Head of caudate nucleus (tissue), 42 donors: ENCODE measurements at regions not wholly inside any gene's neighbourhood (a gene's known extent, or its start where the extent isn't known, plus 50 kb on each side); places are given as distances from the start of the nearest gene placed in this dataset.
A peak's percentile ranks its signal among the peaks of the same experiment; 100 is the strongest.

Experiments used
- DNase-seq, 42 donors: peaks; one replicate each; pipeline versions ENCODE4 v3.0.0 to v3.0.0-alpha.2; 2020 to 2021; ENCODE audit warnings: mixed read lengths in 7 of 42
- intact Hi-C: fragments of 100-400 bp; cut with DNase I; formaldehyde crosslinking; loops from one replicate; pipeline ENCODE4 v1.15.0; 2022

DNA sequence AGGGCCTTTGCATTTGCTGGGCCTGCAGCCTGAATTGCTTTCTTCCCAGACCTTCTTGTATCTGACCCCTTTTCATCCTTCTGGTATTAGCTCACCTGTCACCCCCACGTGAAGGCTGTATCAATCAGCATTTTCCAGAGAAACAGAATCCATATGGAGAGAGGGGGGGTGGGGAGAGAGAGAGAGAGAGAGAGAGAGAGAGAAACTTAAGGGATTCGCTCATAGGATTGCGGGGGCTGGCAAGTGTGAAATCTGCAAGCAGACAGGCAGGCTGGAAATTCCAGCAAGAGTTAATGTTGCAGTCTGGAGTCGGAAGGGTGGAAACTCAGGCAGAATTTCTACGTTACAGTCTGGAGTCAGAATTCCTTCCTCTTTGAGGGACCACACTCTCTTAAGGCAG lies 410.7 kb upstream of the SULF2 start:
- DNase-seq: no peak

DNA sequence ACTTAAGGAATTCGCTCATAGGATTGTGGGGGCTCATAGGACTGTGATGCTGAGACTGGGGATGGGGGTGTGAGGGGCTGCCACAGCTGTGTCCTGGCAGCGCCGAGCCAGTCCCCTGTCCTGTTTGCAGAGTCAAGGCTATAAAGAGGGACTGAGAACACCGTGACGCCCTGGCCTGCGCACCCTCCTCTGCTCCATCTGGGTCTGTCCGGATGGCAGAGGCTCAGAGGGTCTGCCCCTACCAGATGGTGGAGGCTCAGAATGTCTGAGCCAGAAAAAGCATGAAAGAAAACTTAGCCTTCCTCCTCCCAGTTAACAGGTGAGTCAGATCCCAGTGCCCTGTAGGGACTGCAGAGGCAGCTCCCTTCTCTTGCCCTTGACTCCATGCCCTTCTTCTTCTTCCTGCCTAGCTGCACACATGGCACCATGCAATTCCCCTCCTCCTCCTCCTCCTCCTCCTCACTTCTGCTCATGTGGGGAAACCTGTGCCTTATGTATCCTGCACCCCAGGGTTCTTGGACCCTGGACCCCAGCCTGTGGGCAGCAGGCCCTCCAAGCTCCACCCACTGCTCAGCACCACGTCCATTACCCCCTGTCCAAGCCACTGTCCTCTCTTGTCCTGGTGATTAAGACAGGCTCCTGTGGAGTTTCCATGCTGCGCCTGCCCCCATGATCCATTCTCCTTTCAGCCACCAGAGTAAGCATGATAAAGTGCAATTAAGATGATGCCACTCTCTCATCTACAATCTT lies 410.0 kb upstream of the SULF2 start:
- intact Hi-C loops: no loop called here
- DNase-seq: no peak

More for the DNA sequence above, 410.7 kb upstream of the SULF2 start:
- intact Hi-C loops: no loop called here

DNA sequence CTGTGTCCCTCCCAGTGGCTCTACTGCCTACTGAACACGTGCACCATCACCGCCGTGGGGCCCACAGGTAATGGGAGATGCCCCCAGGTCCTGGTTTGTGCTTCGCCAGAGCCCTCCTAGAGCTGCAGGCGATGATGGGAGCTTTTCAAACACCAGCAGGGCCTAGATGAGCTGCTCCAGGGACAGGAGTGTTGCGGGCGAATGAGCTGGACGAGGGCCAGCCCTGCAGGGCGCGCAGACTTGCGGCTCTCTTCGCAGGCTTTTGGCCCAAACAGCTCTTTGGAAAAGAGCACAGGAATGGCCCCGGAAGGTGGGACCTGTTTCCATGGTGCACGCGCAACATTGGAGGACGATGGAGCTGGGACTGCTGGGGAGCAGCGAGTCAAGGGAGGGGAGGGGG lies 409.3 kb upstream of the SULF2 start:
- no peak for DNase-seq
- intact Hi-C loops: no loop called here

DNA sequence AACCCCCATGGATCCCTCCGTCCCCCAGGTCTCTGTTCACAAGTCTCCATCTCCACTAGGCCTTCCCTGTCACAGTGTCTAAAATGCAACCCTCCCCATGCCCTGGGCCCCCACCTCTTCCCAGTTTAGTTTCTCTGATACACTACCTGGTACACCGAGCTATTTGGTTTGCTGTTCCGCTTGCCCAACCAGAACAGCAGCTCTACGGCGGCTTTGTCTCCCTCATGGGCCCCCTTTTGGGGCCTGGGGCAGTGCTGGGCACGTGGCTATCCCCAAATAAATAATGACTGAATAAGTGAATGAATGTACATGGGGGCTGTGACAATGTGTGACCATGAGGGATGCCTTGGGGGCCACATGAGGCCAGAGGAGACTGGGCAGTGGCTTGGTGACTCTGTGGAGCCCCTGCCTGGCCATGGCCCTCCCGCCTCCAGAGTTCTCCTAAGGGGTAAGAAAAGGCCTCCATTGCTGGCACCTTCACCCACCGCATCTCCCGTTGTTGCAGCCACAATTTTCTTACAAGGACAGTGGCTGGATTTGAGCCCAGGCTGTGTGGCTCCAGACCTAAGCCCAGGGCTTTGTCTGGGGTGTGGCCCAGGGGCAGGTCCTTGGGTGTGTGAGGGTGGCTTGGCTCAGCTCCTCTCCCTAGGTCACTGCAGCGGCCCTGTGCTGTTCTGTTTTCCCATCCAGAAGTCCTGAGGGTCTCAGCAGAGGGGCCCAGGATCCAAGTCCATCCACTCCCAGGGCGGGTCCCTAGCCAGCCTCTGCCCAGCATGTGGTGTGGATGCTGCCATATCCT lies 408.5 kb upstream of the SULF2 start:
- DNase-seq: no peak
- intact Hi-C loops: no loop called here

DNA sequence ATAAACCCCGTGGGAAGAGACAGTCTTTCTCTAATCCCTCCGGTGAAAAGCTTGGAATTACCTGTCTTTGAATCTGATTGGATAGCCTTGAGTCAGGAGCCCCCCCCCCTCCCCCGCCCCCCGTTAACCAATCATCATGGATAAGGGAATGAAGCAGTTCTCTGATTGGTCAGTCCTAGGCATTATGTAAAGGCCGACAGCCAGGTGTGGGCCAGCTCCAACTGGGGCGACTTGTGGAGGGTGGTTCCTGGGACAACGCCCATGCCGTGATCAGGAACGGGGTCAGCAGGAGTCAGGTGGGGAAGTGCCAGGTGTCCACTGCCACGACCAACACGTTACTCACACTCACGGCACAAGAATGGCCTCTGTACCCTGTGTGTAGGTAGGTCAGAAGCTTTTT lies 406.8 kb upstream of the SULF2 start:
- no peak for DNase-seq
- intact Hi-C loops: no loop called here

DNA sequence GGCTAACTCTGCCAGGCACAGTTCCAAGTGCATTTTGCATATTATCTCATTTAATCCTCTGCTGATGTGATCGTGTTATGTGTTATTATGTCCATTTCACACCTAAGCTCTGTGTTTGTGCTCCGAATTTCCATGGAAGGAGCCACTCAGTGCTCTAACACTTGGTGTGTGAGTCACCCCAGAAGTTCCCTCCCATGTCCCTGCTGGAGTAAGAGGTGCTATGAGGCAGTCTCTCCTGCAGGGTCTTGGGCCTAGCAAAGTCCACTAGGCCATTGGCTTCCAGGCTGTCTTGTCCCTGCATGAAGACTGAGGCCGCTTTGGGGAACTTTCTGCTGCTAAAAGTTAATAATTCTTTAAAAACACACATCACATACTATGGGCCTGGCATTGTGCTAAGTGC lies 405.9 kb upstream of the SULF2 start:
- intact Hi-C loops: no loop called here
- DNase-seq: no peak

DNA sequence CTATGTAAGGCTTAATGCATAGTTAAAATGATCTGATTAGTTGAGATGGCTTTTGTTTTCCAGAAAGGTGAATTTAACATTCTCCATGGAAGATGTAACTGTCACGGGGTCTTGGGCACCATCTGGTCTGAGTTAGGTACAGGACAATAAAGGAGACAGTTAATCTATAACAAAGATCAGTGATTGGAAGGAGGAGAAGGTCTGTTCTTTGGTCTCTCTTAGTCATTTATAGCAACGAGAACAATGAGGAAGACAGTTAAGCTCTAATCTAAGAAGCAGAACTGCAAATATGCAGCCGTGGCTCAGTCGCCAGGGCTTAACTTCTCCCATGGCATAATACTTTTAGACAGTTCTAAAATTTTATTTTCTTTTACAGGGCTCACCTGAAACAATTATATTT lies 405.5 kb upstream of the SULF2 start:
- intact Hi-C loops: no loop called here
- DNase-seq: no peak

DNA sequence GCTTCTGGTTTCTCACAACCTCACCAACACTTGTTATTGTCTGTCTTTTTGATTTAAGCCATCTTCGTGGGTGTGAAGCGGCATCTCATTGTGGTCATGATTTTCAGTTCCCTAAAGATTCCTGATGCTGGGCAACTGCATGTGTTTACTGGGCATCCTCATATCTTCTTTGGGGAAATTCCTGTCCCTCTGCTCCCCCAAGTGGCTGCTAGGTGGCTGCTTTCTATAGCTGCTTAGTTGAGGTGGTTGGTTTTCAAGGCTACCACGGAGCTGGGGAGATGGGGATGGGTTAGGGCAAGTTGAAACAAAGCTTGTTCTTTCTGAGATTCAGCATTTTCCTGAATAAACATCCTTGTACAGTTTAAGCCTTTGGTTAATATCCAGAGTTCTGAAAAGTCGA lies 403.9 kb upstream of the SULF2 start:
- DNase-seq: peak in 1 of 42 donors; percentile 10
- intact Hi-C loops: no loop called here

DNA sequence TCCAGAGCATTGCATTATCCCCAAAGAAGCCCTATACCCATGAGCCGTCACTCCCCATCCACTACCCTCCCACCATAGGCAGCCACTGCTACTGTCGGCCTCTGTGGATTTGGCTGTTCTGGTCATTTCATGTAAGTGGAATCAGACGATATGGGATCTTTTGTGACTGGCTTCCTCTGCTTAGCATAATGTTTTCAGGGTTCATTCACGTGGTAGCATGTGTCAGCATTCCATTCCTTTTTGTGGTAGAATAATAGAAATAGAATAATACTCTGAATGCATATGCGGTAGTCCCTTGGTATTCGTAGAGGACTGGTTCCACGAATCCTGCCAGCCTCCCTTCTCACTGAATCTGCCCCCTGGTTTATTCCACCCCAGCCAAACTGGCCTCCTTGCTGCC lies 402.6 kb upstream of the SULF2 start:
- intact Hi-C loops: no loop called here
- no peak for DNase-seq

DNA sequence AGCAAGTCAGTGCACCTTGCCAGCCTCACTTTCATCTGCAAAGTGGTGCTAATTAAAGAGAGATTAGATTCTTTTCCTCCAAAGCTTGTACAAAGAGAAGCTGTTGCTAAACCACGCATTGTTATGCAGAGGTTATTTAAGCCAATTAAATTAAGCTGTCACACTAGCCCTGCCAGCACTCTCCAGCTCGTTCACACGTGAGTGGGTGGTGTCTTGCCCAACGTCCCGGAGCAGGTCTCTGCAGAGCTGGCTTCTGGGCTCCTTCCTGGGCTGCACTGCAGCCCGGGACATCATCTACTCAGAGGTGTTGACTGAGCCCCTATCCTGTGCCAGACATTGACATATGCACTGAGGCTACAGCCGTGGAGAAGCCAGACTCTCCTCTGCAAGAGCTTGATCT lies 401.6 kb upstream of the SULF2 start:
- intact Hi-C loops: no loop called here
- DNase-seq: no peak

DNA sequence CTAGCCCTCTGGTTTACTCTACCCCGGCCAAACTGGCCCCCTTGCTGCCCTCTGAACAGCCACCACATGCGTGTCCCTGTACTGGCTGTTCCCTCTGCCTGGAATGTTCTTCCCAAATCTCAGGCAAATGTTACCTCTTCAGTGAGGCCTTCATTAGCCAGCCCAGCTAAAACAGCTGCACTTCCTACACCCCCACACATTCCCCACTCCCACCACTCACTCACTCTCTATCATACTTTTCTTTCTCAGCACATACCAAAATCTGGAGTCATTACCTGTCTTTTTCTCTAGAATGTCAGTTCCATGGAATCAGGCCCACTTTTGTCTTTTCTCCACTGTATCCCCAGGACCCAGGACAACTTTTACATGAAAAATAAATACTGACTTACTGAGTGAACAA lies 401.2 kb upstream of the SULF2 start:
- no peak for DNase-seq
- intact Hi-C loops: no loop called here

DNA sequence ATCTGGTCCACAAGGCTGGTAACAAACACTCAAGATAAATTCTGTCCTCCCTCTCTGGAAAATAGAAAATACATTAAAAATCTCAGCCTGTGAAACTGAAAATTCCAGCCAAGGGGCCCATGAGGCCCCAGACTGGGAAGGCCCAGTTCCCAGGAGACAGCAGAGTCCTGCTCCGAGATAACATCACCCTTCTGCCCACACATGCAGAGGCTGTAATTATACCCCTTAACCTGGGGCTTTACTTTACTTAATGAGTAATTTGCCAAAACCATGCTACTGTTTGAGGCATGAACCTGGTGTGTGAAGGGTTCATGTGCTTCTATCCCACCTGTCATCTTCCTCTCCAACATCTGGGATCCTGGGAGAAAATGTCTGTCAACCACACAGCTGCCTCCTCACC lies 398.9 kb upstream of the SULF2 start:
- intact Hi-C loops: no loop called here
- no peak for DNase-seq

DNA sequence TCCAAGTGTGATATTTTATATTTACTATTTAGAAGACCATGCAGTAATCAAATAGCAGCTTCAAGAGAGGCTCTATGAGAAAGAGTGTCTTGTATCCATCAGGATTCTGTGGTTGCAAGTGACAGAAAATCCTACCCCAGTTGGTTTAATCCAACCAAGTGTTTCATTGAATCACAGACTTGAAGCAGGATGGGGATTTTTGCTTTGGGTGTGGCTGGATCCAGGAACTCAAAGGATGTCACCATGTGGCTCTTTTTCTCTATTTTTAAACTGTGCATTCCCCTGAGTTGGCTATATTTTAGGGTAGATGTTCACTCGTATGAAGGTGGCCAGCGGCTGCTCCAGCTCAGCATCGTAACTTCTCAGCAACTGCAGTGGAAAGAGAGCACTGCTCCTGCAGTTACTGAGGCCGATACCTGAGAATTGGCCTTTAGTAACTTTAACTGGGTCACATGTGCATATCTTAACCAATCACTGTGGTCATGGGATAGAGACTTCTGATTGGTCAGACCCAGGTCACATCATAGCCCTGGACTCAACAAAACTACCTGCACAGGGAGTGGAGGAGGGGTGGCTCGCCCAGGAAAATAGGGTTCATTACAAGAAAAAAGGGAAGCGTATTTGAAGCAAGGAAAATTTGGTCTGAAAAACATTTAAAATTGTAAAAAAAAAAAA lies 396.1 kb upstream of the SULF2 start:
- intact Hi-C loops: no loop called here
- DNase-seq: no peak

DNA sequence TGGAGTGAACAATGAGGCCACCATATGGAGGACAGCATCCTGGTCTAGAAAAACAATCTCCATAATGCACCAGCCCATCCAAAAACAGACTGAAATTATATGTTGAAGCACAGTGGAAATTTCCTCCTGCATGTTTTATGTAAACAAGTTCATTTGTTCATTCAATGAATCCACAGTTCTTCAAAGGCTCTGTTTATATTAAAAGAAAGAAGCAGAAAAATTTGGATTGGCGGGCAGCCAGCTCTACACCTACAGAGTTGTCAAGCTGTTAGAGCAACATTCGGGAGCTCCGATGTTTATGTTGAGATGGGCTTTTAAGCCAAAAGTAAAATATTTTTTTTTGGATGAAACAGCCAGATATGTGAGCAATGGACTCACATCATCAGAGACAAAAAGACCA lies 395.3 kb upstream of the SULF2 start:
- peak in 2 of 42 donors; percentile 20 to 48 for DNase-seq
- intact Hi-C loops: no loop called here

DNA sequence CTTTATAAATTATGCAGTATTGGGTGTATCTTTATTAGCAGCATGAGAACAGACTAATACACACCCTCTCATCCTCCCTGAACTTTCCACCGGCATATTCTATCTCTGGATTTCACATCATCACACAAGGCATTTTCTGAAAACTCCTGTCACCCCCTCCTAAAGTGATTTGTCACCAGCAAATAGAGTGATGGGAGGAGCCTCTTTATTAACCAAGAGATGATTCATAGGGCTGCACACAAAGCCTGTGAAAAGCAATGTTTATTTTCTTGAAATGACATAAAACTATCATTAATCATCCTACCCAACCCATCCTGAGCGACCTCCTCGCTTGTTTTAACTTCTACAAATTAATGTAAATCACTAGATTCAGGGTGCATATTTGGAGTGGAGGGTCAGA lies 394.7 kb upstream of the SULF2 start:
- intact Hi-C loops: no loop called here

DNA sequence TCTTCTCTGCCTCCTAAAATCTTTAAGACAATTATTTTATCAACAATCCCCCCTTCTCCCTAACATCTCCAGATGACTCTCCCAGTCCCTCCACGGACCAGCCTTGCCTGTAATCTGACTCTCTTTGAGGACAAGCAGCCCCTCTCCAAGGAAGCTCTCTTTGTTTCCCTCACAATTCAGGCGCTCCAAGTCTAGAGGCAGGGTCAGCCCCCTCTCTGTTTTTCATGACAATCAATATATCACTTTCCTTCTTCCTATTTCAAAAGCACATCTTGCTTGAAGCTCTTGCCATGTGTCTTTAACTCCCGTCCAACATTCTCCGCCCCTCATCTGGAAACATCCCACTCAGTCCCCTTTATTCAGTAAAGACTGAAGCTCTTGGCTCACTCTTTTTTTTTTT lies 393.4 kb upstream of the SULF2 start:
- no peak for DNase-seq
- intact Hi-C loops: no loop called here

More for the DNA sequence above, 394.7 kb upstream of the SULF2 start:
- DNase-seq: no peak

DNA sequence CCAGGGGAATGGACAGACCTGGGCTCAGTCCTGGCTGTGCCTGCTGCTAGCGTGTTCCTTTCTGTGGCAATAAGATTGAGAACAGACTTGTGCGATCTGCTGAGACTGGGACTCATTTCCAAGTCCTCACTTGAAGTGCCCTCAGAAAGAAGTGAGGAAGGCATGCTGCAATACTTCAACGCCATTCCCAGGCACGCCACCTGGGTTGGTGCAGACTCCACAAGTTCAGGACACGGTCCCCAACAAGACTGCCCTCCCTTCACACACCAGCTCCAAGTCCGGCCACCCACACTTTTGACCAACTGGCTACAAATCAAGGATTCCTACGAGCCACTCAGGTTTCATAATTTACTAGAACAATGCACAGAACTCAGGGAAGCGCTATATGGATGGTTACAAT lies 391.8 kb upstream of the SULF2 start:
- DNase-seq: no peak
- intact Hi-C loops: no loop called here

DNA sequence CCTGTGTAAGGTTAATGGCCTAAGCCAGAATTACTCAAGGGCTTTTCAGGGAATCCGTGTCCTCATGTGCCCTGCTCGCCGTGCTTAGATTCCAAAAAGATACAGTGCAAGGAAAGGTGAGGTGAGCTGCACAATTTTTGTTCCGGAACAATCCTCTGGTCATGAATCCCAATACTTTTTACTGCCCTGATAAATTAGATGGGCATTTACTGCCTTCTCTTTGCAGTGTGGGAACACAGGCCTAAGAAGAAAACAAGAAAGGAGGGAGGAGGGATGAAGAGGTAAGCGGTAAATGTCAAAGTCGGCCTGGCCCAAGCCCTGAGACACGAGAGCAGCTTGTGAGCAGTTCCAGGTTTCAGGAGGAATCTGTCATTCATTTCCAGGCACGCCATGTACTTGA lies 390.9 kb upstream of the SULF2 start:
- no peak for DNase-seq
- intact Hi-C loops: no loop called here

DNA sequence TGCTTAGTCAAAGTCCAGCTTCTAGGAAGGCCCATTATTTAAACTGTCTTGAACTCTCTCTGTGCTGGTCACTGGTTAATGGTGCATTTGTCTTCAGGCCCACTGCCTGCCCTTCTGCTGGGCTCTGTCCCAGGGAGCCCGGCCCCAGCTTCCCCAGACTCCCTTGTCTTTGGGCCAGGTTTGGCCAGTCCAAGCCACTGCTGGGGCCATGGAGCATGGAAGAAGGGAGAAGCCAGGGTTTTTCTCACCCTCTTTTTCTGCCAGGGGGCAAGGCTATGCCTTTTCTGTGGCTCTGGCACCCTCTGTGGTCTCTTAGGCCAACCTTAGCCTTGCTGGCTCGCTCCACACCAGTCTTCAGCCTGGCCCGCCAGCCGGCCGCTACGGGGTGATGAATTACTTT lies 390.0 kb upstream of the SULF2 start:
- peak in 20 of 42 donors; percentile 17 to 60 (median 36) for DNase-seq
- intact Hi-C loops: no loop called here

DNA sequence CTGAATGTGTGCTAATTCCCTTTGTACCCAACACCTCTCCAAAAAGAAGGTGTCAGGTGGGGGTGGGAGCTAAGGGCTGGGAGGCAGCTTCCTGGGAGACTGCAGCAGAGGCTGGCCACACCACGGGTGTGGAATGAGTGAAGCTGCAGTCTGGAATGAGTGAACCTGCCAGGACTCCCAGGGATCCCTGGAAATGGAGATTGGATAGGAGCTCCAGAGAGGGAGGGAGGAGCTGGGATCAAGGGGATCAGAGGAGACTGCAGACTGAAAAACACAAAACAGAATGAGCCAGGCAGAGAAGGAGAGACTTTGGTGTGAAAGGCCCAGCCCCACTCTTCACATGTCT lies 387.0 kb upstream of the SULF2 start:
- DNase-seq: no peak
- intact Hi-C loops: no loop called here
